ENCODE measurements at regions not wholly inside any gene's neighbourhood (a gene's known extent, or its start where the extent isn't known, plus 50 kb on each side); places are given as distances from the start of the nearest gene placed in this dataset.

- no peak overlapping the region for H2AFZ ChIP-seq (ENCODE audit: low read depth, low read length)
- TF ChIP-seq EZH2 (IDR thresholded peaks at IDR 0.05; ENCODE audit: borderline replicate concordance, insufficient read depth, low read length, poor library complexity, severe bottlenecking) (no peak), CTCF (IDR thresholded peaks at IDR 0.05; ENCODE audit: poor library complexity, severe bottlenecking) (no peak), POLR2AphosphoS5 (IDR thresholded peaks at IDR 0.05) (no peak), SMC3 (conservative IDR thresholded peaks at IDR 0.05; ENCODE audit: poor library complexity) (no peak), EP300 (conservative IDR thresholded peaks at IDR 0.05; ENCODE audit: poor library complexity, severe bottlenecking) (no peak), REST (IDR thresholded peaks at IDR 0.05; ENCODE audit: borderline replicate concordance) (no peak), TAF1 (IDR thresholded peaks at IDR 0.05; ENCODE audit: low read depth) (no peak)
- H3K79me2 ChIP-seq (replicated peaks; ENCODE audit: insufficient read depth, low read length): no peaks in the 10 kb centered on the region
- no peaks in the 10 kb centered on the region for H3K9me2 ChIP-seq (ENCODE audit: insufficient read depth, low read length)
- H3K27me3 ChIP-seq (ENCODE audit: insufficient read depth, low read depth, low read length): no peaks in the 10 kb centered on the region
- no peaks in the 10 kb centered on the region for H3K36me3 ChIP-seq (ENCODE audit: insufficient read depth, low read length)
- no peak overlapping the region for H3K4me3 ChIP-seq (ENCODE audit: low read length)
- H4K20me1 ChIP-seq (ENCODE audit: insufficient read depth): no peaks in the 10 kb centered on the region
- H3K4me2 ChIP-seq (ENCODE audit: low read length): no peak overlapping the region
- H3K9ac ChIP-seq (ENCODE audit: low read length): no peak overlapping the region
- H3K27ac ChIP-seq (ENCODE audit: low read length): no peak overlapping the region
- H3F3A ChIP-seq (ENCODE audit: insufficient read depth, low read length, poor library complexity, severe bottlenecking): no peaks in the 10 kb centered on the region
- H3K9me3 ChIP-seq (ENCODE audit: low read length): no peaks in the 10 kb centered on the region
Measured at GRCh38 chr12:28033538-28033915, 61.0 kb upstream of the PTHLH start.

- Histone ChIP-seq H3K27me3 (ENCODE audit: insufficient read depth, low read depth, low read length) (no peaks in the 10 kb centered on the region), H3F3A (ENCODE audit: insufficient read depth, low read length, poor library complexity, severe bottlenecking) (no peaks in the 10 kb centered on the region), H3K36me3 (ENCODE audit: insufficient read depth, low read length) (no peaks in the 10 kb centered on the region), H3K4me2 (ENCODE audit: low read length) (no peak overlapping the region), H3K27ac (ENCODE audit: low read length) (no peak overlapping the region), H3K4me3 (ENCODE audit: low read length) (no peak overlapping the region), H2AFZ (ENCODE audit: low read depth, low read length) (no peak overlapping the region), H3K9me2 (ENCODE audit: insufficient read depth, low read length) (no peaks in the 10 kb centered on the region), H4K20me1 (ENCODE audit: insufficient read depth) (no peaks in the 10 kb centered on the region), H3K9me3 (ENCODE audit: low read length) (no peaks in the 10 kb centered on the region), H3K79me2 (replicated peaks; ENCODE audit: insufficient read depth, low read length) (no peaks in the 10 kb centered on the region), H3K9ac (ENCODE audit: low read length) (no peak overlapping the region)
- TF ChIP-seq EZH2 (IDR thresholded peaks at IDR 0.05; ENCODE audit: borderline replicate concordance, insufficient read depth, low read length, poor library complexity, severe bottlenecking) (no peak), TAF1 (IDR thresholded peaks at IDR 0.05; ENCODE audit: low read depth) (no peak), EP300 (conservative IDR thresholded peaks at IDR 0.05; ENCODE audit: poor library complexity, severe bottlenecking) (no peak), CTCF (IDR thresholded peaks at IDR 0.05; ENCODE audit: poor library complexity, severe bottlenecking) (no peak), POLR2AphosphoS5 (IDR thresholded peaks at IDR 0.05) (no peak), SMC3 (conservative IDR thresholded peaks at IDR 0.05; ENCODE audit: poor library complexity) (no peak), RAD21 (conservative IDR thresholded peaks at IDR 0.05) (no peak), MXI1 (conservative IDR thresholded peaks at IDR 0.05; ENCODE audit: poor library complexity, severe bottlenecking) (no peak), REST (IDR thresholded peaks at IDR 0.05; ENCODE audit: borderline replicate concordance) (no peak)
Measured at GRCh38 chr12:28034271-28034670, 61.7 kb upstream of the PTHLH start.

Measured in neural cell (in vitro differentiated cells).